GM12891 (cell line): ENCODE measurements at regions not wholly inside any gene's neighbourhood (a gene's known extent, or its start where the extent isn't known, plus 50 kb on each side); places are given as distances from the start of the nearest gene placed in this dataset.

Experiments
- POLR2A ChIP-seq: IDR thresholded peaks from 2 replicates; pipeline ENCODE4 v1.6.1; 2011; ENCODE audit warnings: low read depth, low read length, control low read depth
- POLR2AphosphoS5 ChIP-seq: IDR thresholded peaks from 2 replicates; pipeline ENCODE4 v1.6.1; 2011; ENCODE audit warnings: low read depth, low read length, control low read depth
- POU2F2 ChIP-seq: IDR thresholded peaks from 2 replicates; pipeline ENCODE4 v1.6.1; 2011; ENCODE audit warnings: low read depth, mild to moderate bottlenecking, control low read depth, low read length, moderate library complexity
- SPI1 ChIP-seq: IDR thresholded peaks from 2 replicates; pipeline ENCODE4 v1.6.1; 2011; ENCODE audit warnings: low read depth, low read length, control low read depth
- TAF1 ChIP-seq: IDR thresholded peaks from 2 replicates; pipeline ENCODE4 v1.6.1; 2011; ENCODE audit warnings: low read depth, low read length, control low read depth

DNA sequence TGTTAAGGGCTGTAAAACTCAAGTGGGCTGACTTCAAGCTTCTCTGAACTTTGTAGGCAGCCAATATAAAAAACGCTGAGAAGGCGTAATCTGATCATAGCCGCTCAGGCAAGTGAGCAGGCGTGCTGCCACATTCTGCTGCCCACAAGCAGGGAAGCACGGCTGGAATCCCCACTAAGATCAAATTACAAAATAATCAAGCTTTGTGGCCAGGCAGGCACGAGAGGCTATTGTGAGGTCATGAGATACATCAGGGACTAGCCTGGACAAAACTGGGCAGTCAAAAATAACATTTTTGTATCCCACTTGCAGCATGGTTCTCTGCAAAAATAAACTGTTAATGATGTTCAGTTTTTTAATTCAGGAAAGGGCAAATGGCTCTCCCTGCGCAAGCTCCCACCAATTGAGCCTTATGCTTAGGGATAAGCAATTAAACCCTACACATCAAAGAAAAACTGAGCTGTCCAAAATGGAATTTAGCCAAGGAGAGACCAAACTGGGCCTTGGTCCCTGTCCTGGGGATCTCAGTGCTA lies 64.0 kb downstream of the POU5F2 start:
- TF ChIP-seq POLR2AphosphoS5 (no peak), POLR2A (no peak), POU2F2 (no peak), TAF1 (no peak), SPI1 (no peak)
